Mesenchymal stem cell (in vitro differentiated cells and primary cell): ENCODE measurements at regions not wholly inside any gene's neighbourhood (a gene's known extent, or its start where the extent isn't known, plus 50 kb on each side); places are given as distances from the start of the nearest gene placed in this dataset.
A peak's percentile ranks its signal among the peaks of the same experiment; 100 is the strongest.

ENCODE experiments used
- DNase-seq: peaks from one replicate; pipeline ENCODE4 v3.0.0-alpha.2; 2013
- H2AFZ ChIP-seq: one replicate; pipeline ENCODE4 v1.6.1; 2013; ENCODE audit warnings: low read depth, mild to moderate bottlenecking, control low read depth, inconsistent platforms, low read length, moderate library complexity
- H2AK5ac ChIP-seq: 2 replicates; pipeline ENCODE4 v1.6.1; 2013; ENCODE audit warnings: low read length, moderate library complexity, mild to moderate bottlenecking, inconsistent platforms; ENCODE audit not compliant: severe bottlenecking
- H2BK120ac ChIP-seq: one replicate; pipeline ENCODE4 v1.6.1; 2013; ENCODE audit warnings: low read depth, mild to moderate bottlenecking, inconsistent platforms, low read length, moderate library complexity
- H2BK12ac ChIP-seq, 2 experiments: one replicate each; pipeline ENCODE4 v1.6.1; 2013; ENCODE audit warnings: inconsistent platforms in 2 of 2, low read length in 2 of 2, mild to moderate bottlenecking in 2 of 2, moderate library complexity in 2 of 2, control low read depth in 1 of 2
- H2BK15ac ChIP-seq: one replicate; pipeline ENCODE4 v1.6.1; 2013; ENCODE audit warnings: mild to moderate bottlenecking, low read depth, inconsistent platforms; ENCODE audit not compliant: poor library complexity, severe bottlenecking
- H2BK5ac ChIP-seq: 2 replicates; pipeline ENCODE4 v1.6.1; 2013; ENCODE audit warnings: low read depth, mild to moderate bottlenecking, low read length, control low read depth, inconsistent platforms; ENCODE audit not compliant: poor library complexity, severe bottlenecking
- H3K14ac ChIP-seq, 2 experiments: one replicate each; pipeline ENCODE4 v1.6.1; 2013; ENCODE audit warnings: inconsistent platforms in 2 of 2, low read length in 2 of 2, control low read depth in 1 of 2, mild to moderate bottlenecking in 1 of 2, moderate library complexity in 1 of 2
- H3K18ac ChIP-seq, 2 experiments: one replicate each; pipeline ENCODE4 v1.6.1; 2013; ENCODE audit warnings: inconsistent platforms in 2 of 2, low read length in 2 of 2, control low read depth in 1 of 2, low read depth in 1 of 2, mild to moderate bottlenecking in 1 of 2
- H3K23ac ChIP-seq, 2 experiments: one replicate each; pipeline ENCODE4 v1.6.1; 2013; ENCODE audit warnings: inconsistent platforms in 2 of 2, low read length in 2 of 2, mild to moderate bottlenecking in 2 of 2, moderate library complexity in 2 of 2, control low read depth in 1 of 2
- H3K27ac ChIP-seq: 2 replicates; pipeline ENCODE4 v1.5.1; 2013; ENCODE audit warnings: mild to moderate bottlenecking, moderate library complexity, low read length, control low read depth, inconsistent platforms; ENCODE audit not compliant: poor library complexity, severe bottlenecking
- H3K27me3 ChIP-seq, 2 experiments: 2 replicates each; pipeline versions ENCODE4 v1.6.1 to v1.7.0; 2013; ENCODE audit warnings: low read length in 2 of 2, mild to moderate bottlenecking in 2 of 2, moderate library complexity in 2 of 2, control low read depth in 1 of 2, inconsistent platforms in 1 of 2; ENCODE audit not compliant: control insufficient read depth in 1 of 2, insufficient read depth in 1 of 2
- H3K36me3 ChIP-seq, 2 experiments: 2 replicates each; pipeline versions ENCODE4 v1.6.1 to v1.7.0; 2013; ENCODE audit warnings: low read length in 2 of 2, control low read depth in 1 of 2, inconsistent platforms in 1 of 2, low read depth in 1 of 2, mild to moderate bottlenecking in 1 of 2; ENCODE audit not compliant: insufficient read depth in 2 of 2, control insufficient read depth in 1 of 2
- H3K4ac ChIP-seq, 2 experiments: one replicate each; pipeline ENCODE4 v1.6.1; 2013; ENCODE audit warnings: inconsistent platforms in 2 of 2, low read length in 2 of 2, mild to moderate bottlenecking in 2 of 2, moderate library complexity in 2 of 2, control low read depth in 1 of 2, low read depth in 1 of 2
- H3K4me1 ChIP-seq: 2 replicates; pipeline ENCODE4 v1.6.1; 2013; ENCODE audit warnings: low read depth, low read length, control low read depth; ENCODE audit not compliant: control insufficient read depth, insufficient read depth
- H3K4me2 ChIP-seq: 2 replicates; pipeline ENCODE4 v1.6.1; 2013; ENCODE audit warnings: low read length, mild to moderate bottlenecking, inconsistent platforms; ENCODE audit not compliant: poor library complexity, severe bottlenecking
- H3K4me3 ChIP-seq, 2 experiments: 2 replicates each; pipeline versions ENCODE4 v1.5.1 to v1.7.0; 2013; ENCODE audit warnings: low read length in 2 of 2, mild to moderate bottlenecking in 2 of 2, control low read depth in 1 of 2, low read depth in 1 of 2; ENCODE audit not compliant: insufficient read depth in 1 of 2
- H3K79me1 ChIP-seq: replicated peaks from 2 replicates; pipeline ENCODE4 v1.6.1; 2013; ENCODE audit warnings: mild to moderate bottlenecking, control low read depth, low read length, inconsistent platforms; ENCODE audit not compliant: poor library complexity, severe bottlenecking
- H3K9ac ChIP-seq: 2 replicates; pipeline ENCODE4 v1.7.0; 2013; ENCODE audit warnings: mild to moderate bottlenecking, low read length, moderate library complexity
- H3K9me3 ChIP-seq: 2 replicates; pipeline ENCODE4 v1.7.0; 2013; ENCODE audit warnings: mild to moderate bottlenecking, low read length; ENCODE audit not compliant: control insufficient read depth
- H4K8ac ChIP-seq: one replicate; pipeline ENCODE4 v1.6.1; 2013; ENCODE audit warnings: inconsistent platforms, mild to moderate bottlenecking, low read length, moderate library complexity
- H4K91ac ChIP-seq: one replicate; pipeline ENCODE4 v1.6.1; 2013; ENCODE audit warnings: mild to moderate bottlenecking, low read length, inconsistent platforms
- WGBS: methylation state at CpG from one replicate; pipeline ENCODE4 v1.1.7; 2013; ENCODE audit warnings: mixed read lengths; 5-methylcytosine and 5-hydroxymethylcytosine counted together

- H3K79me1 ChIP-seq: no peaks in the 10 kb centered on the region
- H4K91ac ChIP-seq: no peak overlapping the region
- no peak overlapping the region for H3K4me3 ChIP-seq
- no peak overlapping the region for H2AK5ac ChIP-seq
- DNase-seq: no peak
- no peaks in the 10 kb centered on the region for H3K27me3 ChIP-seq
- H4K8ac ChIP-seq: no peak overlapping the region
- no peaks in the 10 kb centered on the region for H3K4me1 ChIP-seq
- H2BK5ac ChIP-seq: no peak overlapping the region
- H3K36me3 ChIP-seq: no peaks in the 10 kb centered on the region
- no peak overlapping the region for H2BK12ac ChIP-seq
- H3K18ac ChIP-seq: no peak overlapping the region
- H2AFZ ChIP-seq: no peak overlapping the region
- no peak overlapping the region for H3K4me2 ChIP-seq
- H2BK120ac ChIP-seq: no peak overlapping the region
- H3K27ac ChIP-seq: no peak overlapping the region
- no peak overlapping the region for H2BK15ac ChIP-seq
- peaks cover 2% of the 10 kb centered on the region for H3K9me3 ChIP-seq
- no peak overlapping the region for H3K14ac ChIP-seq
- H3K4ac ChIP-seq: no peak overlapping the region
- no peak overlapping the region for H3K23ac ChIP-seq
- no peak overlapping the region for H3K9ac ChIP-seq
- WGBS: 85% methylated on average over 11 of the region's 11 CpGs
Measured at GRCh38 chr5:75831561-75831960, 114.3 kb upstream of the POC5 start.

DNA sequence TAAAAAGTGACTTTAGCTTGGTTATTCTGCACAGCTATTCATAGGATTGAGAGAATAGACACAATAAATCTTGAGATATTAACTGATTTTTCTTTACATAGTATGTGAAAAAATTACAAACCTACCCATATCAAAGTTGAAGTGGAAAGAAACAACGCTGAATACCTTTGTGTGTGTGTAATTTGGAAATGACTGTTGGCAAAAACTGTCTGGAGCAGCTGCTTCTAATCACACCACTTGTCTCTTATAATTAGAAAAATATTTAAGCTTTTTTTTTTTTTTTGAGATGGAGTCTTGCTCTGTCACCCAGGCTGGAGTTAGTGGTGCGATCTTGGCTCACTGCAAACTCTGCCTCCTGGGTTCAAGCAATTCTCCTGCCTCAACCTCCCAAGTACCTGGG is 110.8 kb upstream of the POC5 start:
- Histone ChIP-seq H3K4ac (no peak overlapping the region), H3K18ac (no peak overlapping the region), H2BK5ac (no peak overlapping the region), H2BK15ac (no peak overlapping the region), H3K23ac (no peak overlapping the region), H2AK5ac (no peak overlapping the region), H3K36me3 (no peaks in the 10 kb centered on the region), H4K91ac (no peak overlapping the region), H3K4me3 (no peak overlapping the region), H3K4me2 (no peak overlapping the region), H3K14ac (no peak overlapping the region), H2AFZ (no peak overlapping the region), H4K8ac (no peak overlapping the region), H3K9me3 (no peaks in the 10 kb centered on the region), H3K27me3 (no peaks in the 10 kb centered on the region), H3K27ac (no peak overlapping the region), H3K4me1 (no peaks in the 10 kb centered on the region), H3K79me1 (no peaks in the 10 kb centered on the region), H2BK12ac (no peak overlapping the region), H3K9ac (no peak overlapping the region), H2BK120ac (no peak overlapping the region)
- no CpG with 5 or more reads among the region's 2 CpGs for WGBS
- no peak for DNase-seq

- H3K27ac ChIP-seq: no peak overlapping the region
- H3K23ac ChIP-seq: no peak overlapping the region
- H2AK5ac ChIP-seq: no peak overlapping the region
- no peak overlapping the region for H2BK15ac ChIP-seq
- no peak overlapping the region for H3K14ac ChIP-seq
- H2BK12ac ChIP-seq: no peak overlapping the region
- no peak overlapping the region for H3K4me2 ChIP-seq
- no peak overlapping the region for H4K8ac ChIP-seq
- no peaks in the 10 kb centered on the region for H3K27me3 ChIP-seq
- H3K9me3 ChIP-seq: no peaks in the 10 kb centered on the region
- no peak overlapping the region for H2AFZ ChIP-seq
- no peak overlapping the region for H3K4me3 ChIP-seq
- H3K4ac ChIP-seq: no peak overlapping the region
- DNase-seq: no peak
- no peaks in the 10 kb centered on the region for H3K79me1 ChIP-seq
- no peak overlapping the region for H4K91ac ChIP-seq
- no peaks in the 10 kb centered on the region for H3K36me3 ChIP-seq
- H3K18ac ChIP-seq: no peak overlapping the region
- 90% methylated on average over 1 of the region's 1 CpG for WGBS
- no peaks in the 10 kb centered on the region for H3K4me1 ChIP-seq
- no peak overlapping the region for H2BK5ac ChIP-seq
- no peak overlapping the region for H2BK120ac ChIP-seq
- no peak overlapping the region for H3K9ac ChIP-seq
Measured at GRCh38 chr5:75824323-75824722, 107.1 kb upstream of the POC5 start.

GRCh38 chr5:75823811-75824210 is 106.6 kb upstream of the POC5 start:
- no peak overlapping the region for H2BK120ac ChIP-seq
- H3K4me3 ChIP-seq: no peak overlapping the region
- H3K9ac ChIP-seq: no peak overlapping the region
- no peaks in the 10 kb centered on the region for H3K4me1 ChIP-seq
- no peak overlapping the region for H2BK5ac ChIP-seq
- H2AFZ ChIP-seq: no peak overlapping the region
- no peak overlapping the region for H4K8ac ChIP-seq
- H3K36me3 ChIP-seq: no peaks in the 10 kb centered on the region
- H3K79me1 ChIP-seq: no peaks in the 10 kb centered on the region
- no peak overlapping the region for H2AK5ac ChIP-seq
- no peak overlapping the region for H3K27ac ChIP-seq
- H2BK15ac ChIP-seq: no peak overlapping the region
- H3K4ac ChIP-seq: no peak overlapping the region
- no peak overlapping the region for H3K4me2 ChIP-seq
- no peak for DNase-seq
- H2BK12ac ChIP-seq: no peak overlapping the region
- 46% methylated on average over 1 of the region's 1 CpG for WGBS
- no peak overlapping the region for H3K18ac ChIP-seq
- no peaks in the 10 kb centered on the region for H3K27me3 ChIP-seq
- H3K14ac ChIP-seq: peak overlapping the region in 1 of 2 experiments; percentile 41
- H3K23ac ChIP-seq: no peak overlapping the region
- H4K91ac ChIP-seq: no peak overlapping the region
- no peaks in the 10 kb centered on the region for H3K9me3 ChIP-seq
